Right lobe of liver (tissue), 4 donors: ENCODE measurements at regions not wholly inside any gene's neighbourhood (a gene's known extent, or its start where the extent isn't known, plus 50 kb on each side); places are given as distances from the start of the nearest gene placed in this dataset.

ENCODE experiments used
- POLR2A ChIP-seq: fragments of 450-650 bp; IDR thresholded peaks from one replicate; pipeline ENCODE4 v1.6.1; 2017; ENCODE audit warnings: antibody characterized with exemption, mild to moderate bottlenecking
- TF ChIP-seq, protein P1 (sequence below), 4 donors: fragments of 200-600 bp in 3 of 4; fragments of 450-650 bp in 1 of 4; IDR thresholded peaks; one replicate each; pipeline versions ENCODE4 v1.5.1 to v1.8.0; 2016 to 2022; ENCODE audit warnings: antibody characterized with exemption in 4 of 4, mild to moderate bottlenecking in 2 of 4
- donor health status: DM: no; HTN: no; CAD: no.
- donor health status: DM: no; HTN: no; CAD: no.
- donor health status: DM: no; HTN: yes; CAD: no.

DNA sequence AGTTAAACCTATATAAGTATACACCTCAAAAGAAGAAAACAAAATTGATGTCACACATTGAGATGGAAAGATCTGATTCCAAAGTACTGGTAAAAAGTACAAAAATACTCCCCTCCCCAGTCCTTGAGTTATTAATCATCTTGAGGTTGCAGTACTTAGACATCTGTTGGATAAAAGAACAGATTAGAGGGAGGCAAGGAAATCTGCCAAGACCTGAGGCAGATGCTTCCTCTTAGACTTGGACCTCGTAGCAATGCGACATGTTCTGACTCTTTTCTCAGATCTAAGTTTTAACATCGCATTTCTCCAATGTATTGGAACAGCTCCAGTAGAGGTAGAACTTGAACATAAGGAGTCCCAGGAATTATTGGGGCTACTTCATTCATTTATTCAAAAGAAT, 187.9 kb upstream of the GRIN2B start:
- TF ChIP-seq, protein P1, sequence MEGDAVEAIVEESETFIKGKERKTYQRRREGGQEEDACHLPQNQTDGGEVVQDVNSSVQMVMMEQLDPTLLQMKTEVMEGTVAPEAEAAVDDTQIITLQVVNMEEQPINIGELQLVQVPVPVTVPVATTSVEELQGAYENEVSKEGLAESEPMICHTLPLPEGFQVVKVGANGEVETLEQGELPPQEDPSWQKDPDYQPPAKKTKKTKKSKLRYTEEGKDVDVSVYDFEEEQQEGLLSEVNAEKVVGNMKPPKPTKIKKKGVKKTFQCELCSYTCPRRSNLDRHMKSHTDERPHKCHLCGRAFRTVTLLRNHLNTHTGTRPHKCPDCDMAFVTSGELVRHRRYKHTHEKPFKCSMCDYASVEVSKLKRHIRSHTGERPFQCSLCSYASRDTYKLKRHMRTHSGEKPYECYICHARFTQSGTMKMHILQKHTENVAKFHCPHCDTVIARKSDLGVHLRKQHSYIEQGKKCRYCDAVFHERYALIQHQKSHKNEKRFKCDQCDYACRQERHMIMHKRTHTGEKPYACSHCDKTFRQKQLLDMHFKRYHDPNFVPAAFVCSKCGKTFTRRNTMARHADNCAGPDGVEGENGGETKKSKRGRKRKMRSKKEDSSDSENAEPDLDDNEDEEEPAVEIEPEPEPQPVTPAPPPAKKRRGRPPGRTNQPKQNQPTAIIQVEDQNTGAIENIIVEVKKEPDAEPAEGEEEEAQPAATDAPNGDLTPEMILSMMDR (IDR thresholded peaks at IDR 0.05): no peak
- no peak for TF ChIP-seq POLR2A
